K562 (cell line): ENCODE measurements at regions not wholly inside any gene's neighbourhood (a gene's known extent, or its start where the extent isn't known, plus 50 kb on each side); places are given as distances from the start of the nearest gene placed in this dataset.

Experiments
- ATAC-seq: fragments of 200-7000 bp; cut with Tn5 transposase; 3 replicates; pipeline ENCODE4 v1.9.1; 2020; ENCODE audit warnings: moderate library complexity
- BruUV-seq: library from RNA; stranded (reverse); fragments of 400-500 nt; replicated peaks from 2 replicates; lab custom pipeline; 2021; lab: Mats Ljungman, UMichigan
- CTCF ChIA-PET: fragments of 300-600 bp; formaldehyde crosslinking; extraction: SDS; loops from one replicate; lab custom pipeline; 2021; ENCODE audit warnings: low intra/inter-chr PET ratio; lab: Yijun Ruan, JAX
- POLR2A ChIA-PET: fragments of 300-600, 350-650 bp; sonication (Branson Sonifier 250); formaldehyde crosslinking; extraction: SDS; loops from one replicate; lab custom pipeline; 2021; ENCODE audit warnings: antibody characterized with exemption, inconsistent platforms; lab: Yijun Ruan, JAX
- DNase-seq, 4 experiments: peaks; one replicate each; pipeline versions ENCODE4 v3.0.0 to v3.0.0-alpha.2; 2011 to 2018; ENCODE audit warnings: low spot score in 3 of 4, mixed read lengths in 3 of 4; ENCODE audit errors: extremely low read depth in 1 of 4
- FAIRE-seq: peaks from 2 replicates; lab custom pipeline; 2011; peaks lifted over from hg19 to GRCh38; lab: Jason Lieb, UNC
- H2AFZ ChIP-seq: 2 replicates; pipeline ENCODE4 v1.6.0; 2011; ENCODE audit warnings: low read depth, low read length, control low read depth, inconsistent platforms
- H3K27ac ChIP-seq: fragments of 200-600 bp; 3 replicates; pipeline ENCODE4 v1.8.0; 2011; ENCODE audit warnings: low read depth, mild to moderate bottlenecking, control low read depth, inconsistent platforms, low read length, moderate library complexity, mixed read lengths; ENCODE audit errors: extremely low read depth
- H3K27me3 ChIP-seq, 2 experiments: fragments of 300-600 bp in 1 of 2; 2 replicates in 1 of 2; 3 replicates in 1 of 2; pipeline versions ENCODE4 v1.6.0 to v1.8.0; 2011; ENCODE audit warnings: inconsistent platforms in 2 of 2, low read length in 2 of 2, mild to moderate bottlenecking in 1 of 2, mixed read lengths in 1 of 2, moderate library complexity in 1 of 2; ENCODE audit not compliant: control insufficient read depth in 2 of 2, insufficient read depth in 2 of 2
- H3K36me3 ChIP-seq: fragments of 300-600 bp; 3 replicates; pipeline ENCODE4 v1.8.0; 2011; ENCODE audit warnings: mild to moderate bottlenecking, low read length, inconsistent platforms; ENCODE audit not compliant: control insufficient read depth, insufficient read depth
- H3K4me1 ChIP-seq, 2 experiments: fragments of 200-600 bp in 1 of 2; replicated peaks in 1 of 2; 2 replicates in 1 of 2; 3 replicates in 1 of 2; pipeline versions ENCODE4 v1.5.1 to v1.8.0; 2011; ENCODE audit warnings: inconsistent platforms in 2 of 2, low read length in 2 of 2, mild to moderate bottlenecking in 1 of 2, mixed read lengths in 1 of 2, moderate library complexity in 1 of 2; ENCODE audit not compliant: control insufficient read depth in 2 of 2, insufficient read depth in 2 of 2
- H3K4me2 ChIP-seq: 2 replicates; pipeline ENCODE4 v1.6.1; 2011; ENCODE audit warnings: low read length, control low read depth, inconsistent platforms, mixed read lengths; ENCODE audit not compliant: insufficient read depth
- H3K4me3 ChIP-seq: fragments of 200-600 bp; sonication (generic), shearing (Covaris generic); 2 replicates; pipeline ENCODE4 v1.5.1; 2016; ENCODE audit warnings: control low read depth, inconsistent platforms
- H3K79me2 ChIP-seq: fragments of 200-600 bp; 3 replicates; pipeline ENCODE4 v1.8.0; 2011; ENCODE audit warnings: low read length, inconsistent platforms; ENCODE audit not compliant: control insufficient read depth, insufficient read depth
- H3K9ac ChIP-seq, 2 experiments: 2 replicates each; pipeline versions ENCODE4 v1.6.0 to v1.6.1; 2011; ENCODE audit warnings: low read depth in 2 of 2, low read length in 2 of 2, control low read depth in 1 of 2, inconsistent platforms in 1 of 2, mild to moderate bottlenecking in 1 of 2, mixed read lengths in 1 of 2; ENCODE audit not compliant: insufficient read depth in 1 of 2
- H3K9me1 ChIP-seq: one replicate; pipeline ENCODE4 v1.6.0; 2011; ENCODE audit warnings: inconsistent platforms, mild to moderate bottlenecking, low read length, moderate library complexity; ENCODE audit not compliant: control insufficient read depth, insufficient read depth
- H3K9me3 ChIP-seq: replicated peaks from 2 replicates; pipeline ENCODE4 v1.5.1; 2011; ENCODE audit warnings: low read depth, low read length, inconsistent platforms; ENCODE audit not compliant: control insufficient read depth, insufficient read depth
- H4K20me1 ChIP-seq: replicated peaks from 2 replicates; pipeline ENCODE4 v1.6.1; 2011; ENCODE audit warnings: low read length, inconsistent platforms, mixed read lengths; ENCODE audit not compliant: control insufficient read depth, insufficient read depth
- BRF2 ChIP-seq: IDR thresholded peaks from 3 replicates; pipeline ENCODE4 v1.6.1; 2011; ENCODE audit warnings: borderline replicate concordance, mild to moderate bottlenecking; ENCODE audit not compliant: insufficient read length, insufficient read depth
- CBX2 ChIP-seq: fragments of 200-600 bp; sonication (generic); IDR thresholded peaks from one replicate; pipeline ENCODE4 v1.6.1; 2012; ENCODE audit warnings: mild to moderate bottlenecking, low read length, inconsistent platforms; ENCODE audit not compliant: insufficient read depth, poor library complexity, severe bottlenecking
- HEY1 ChIP-seq: fragments of 250-450 bp; sonication (Bioruptor Pico); IDR thresholded peaks from 2 replicates; pipeline ENCODE4 v1.5.0; 2020; ENCODE audit warnings: mild to moderate bottlenecking, moderate library complexity, borderline replicate concordance
- JUND ChIP-seq, 2 experiments: IDR thresholded peaks; 2 replicates in 1 of 2; 3 replicates in 1 of 2; pipeline ENCODE4 v1.6.1; 2011; ENCODE audit warnings: borderline replicate concordance in 2 of 2, low read depth in 2 of 2, low read length in 2 of 2, improper control_type of control experiment in 1 of 2, missing biosample characterization in 1 of 2, missing genetic modification characterization in 1 of 2, missing genetic modification reagents in 1 of 2
- LCOR ChIP-seq: sonication (generic); formaldehyde crosslinking; IDR thresholded peaks from 2 replicates; pipeline ENCODE4 v1.8.0; 2022; ENCODE audit warnings: mild to moderate bottlenecking, missing genetic modification reagents
- NFE2L1 ChIP-seq: fragments of 450-650 bp; IDR thresholded peaks from 2 replicates; pipeline ENCODE4 v1.6.1; 2016; ENCODE audit warnings: missing genetic modification characterization, low read depth, mild to moderate bottlenecking, missing compliant biosample characterization, moderate library complexity, borderline replicate concordance
- OTX1 ChIP-seq: fragments of 450-650 bp; formaldehyde crosslinking; IDR thresholded peaks from 2 replicates; pipeline ENCODE4 v1.4.0; 2022; ENCODE audit warnings: mild to moderate bottlenecking
- TSC22D4 ChIP-seq: fragments of 450-650 bp; IDR thresholded peaks from 2 replicates; pipeline ENCODE4 v1.6.1; 2016; ENCODE audit warnings: missing genetic modification characterization, missing biosample characterization, control low read depth
- ZNF134 ChIP-seq: fragments of 250-450 bp; sonication (Bioruptor Pico); conservative IDR thresholded peaks from 2 replicates; pipeline ENCODE4 v1.4.0; 2020
- ZNF780A ChIP-seq: fragments of 250-450 bp; sonication (Bioruptor Pico); IDR thresholded peaks from 2 replicates; pipeline ENCODE4 v1.5.0; 2021; ENCODE audit warnings: mild to moderate bottlenecking
- WGBS: fragments of 100-300 bp; shearing (Covaris generic); methylation state at CpG from one replicate; pipeline ENCODE4 v1.1.6; 2016; ENCODE audit warnings: low coverage, mixed read lengths; ENCODE audit not compliant: insufficient coverage; ENCODE audit errors: missing lambda C conversion rate; 5-methylcytosine and 5-hydroxymethylcytosine counted together
- in situ Hi-C: fragments of 300-500 bp; cut with MboI; formaldehyde crosslinking; loops from 4 replicates; pipeline ENCODE4 v1.15.0; 2018; ENCODE audit warnings: inconsistent platforms, mixed read lengths
- intact Hi-C: fragments of 100-400 bp; cut with micrococcal nuclease; formaldehyde crosslinking; loops from 2 replicates; pipeline ENCODE4 v1.14.2; 2022
- TF ChIP-seq, protein P1 (sequence below): sonication (generic); formaldehyde crosslinking; IDR thresholded peaks from 2 replicates; pipeline ENCODE4 v1.8.0; 2022; ENCODE audit warnings: mild to moderate bottlenecking, missing genetic modification reagents
- TF ChIP-seq, protein P2 (sequence below): sonication (generic); formaldehyde crosslinking; IDR thresholded peaks from 2 replicates; pipeline ENCODE4 v1.9.0; 2022; ENCODE audit warnings: mild to moderate bottlenecking, missing genetic modification reagents
- TF ChIP-seq, protein P3 (sequence below): fragments of 250-450 bp; sonication (Bioruptor Pico); IDR thresholded peaks from 2 replicates; pipeline ENCODE4 v1.4.0; 2020; ENCODE audit warnings: mild to moderate bottlenecking, moderate library complexity, borderline replicate concordance
- TF ChIP-seq, protein P4 (sequence below): fragments of 450-650 bp; formaldehyde crosslinking; IDR thresholded peaks from 2 replicates; pipeline ENCODE4 v1.4.0; 2020; ENCODE audit warnings: mild to moderate bottlenecking, moderate library complexity

- TF ChIP-seq, protein P1, sequence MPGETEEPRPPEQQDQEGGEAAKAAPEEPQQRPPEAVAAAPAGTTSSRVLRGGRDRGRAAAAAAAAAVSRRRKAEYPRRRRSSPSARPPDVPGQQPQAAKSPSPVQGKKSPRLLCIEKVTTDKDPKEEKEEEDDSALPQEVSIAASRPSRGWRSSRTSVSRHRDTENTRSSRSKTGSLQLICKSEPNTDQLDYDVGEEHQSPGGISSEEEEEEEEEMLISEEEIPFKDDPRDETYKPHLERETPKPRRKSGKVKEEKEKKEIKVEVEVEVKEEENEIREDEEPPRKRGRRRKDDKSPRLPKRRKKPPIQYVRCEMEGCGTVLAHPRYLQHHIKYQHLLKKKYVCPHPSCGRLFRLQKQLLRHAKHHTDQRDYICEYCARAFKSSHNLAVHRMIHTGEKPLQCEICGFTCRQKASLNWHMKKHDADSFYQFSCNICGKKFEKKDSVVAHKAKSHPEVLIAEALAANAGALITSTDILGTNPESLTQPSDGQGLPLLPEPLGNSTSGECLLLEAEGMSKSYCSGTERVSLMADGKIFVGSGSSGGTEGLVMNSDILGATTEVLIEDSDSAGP (CRISPR knock-in tag): no peak
Measured at GRCh38 chr3:75232216-75232615, 431.9 kb upstream of the FRG2C start (continued).

- CTCF ChIA-PET: no interaction called here
- H3K9ac ChIP-seq: no peak overlapping the region
- ATAC-seq (no peak), FAIRE-seq (no peak), DNase-seq (no peak)
- no peak overlapping the region for H3K4me3 ChIP-seq
- no peaks in the 10 kb centered on the region for H3K27me3 ChIP-seq
- no peak overlapping the region for H2AFZ ChIP-seq
- no peaks in the 10 kb centered on the region for H3K9me1 ChIP-seq
- no peaks in the 10 kb centered on the region for H3K4me1 ChIP-seq
- intact Hi-C loops: no loop called here
- H3K79me2 ChIP-seq: no peaks in the 10 kb centered on the region
- no peak overlapping the region for H3K27ac ChIP-seq
- H4K20me1 ChIP-seq: no peaks in the 10 kb centered on the region
- no TSS peak for BruUV-seq
- POLR2A ChIA-PET: no interaction called here
- in situ Hi-C loops: no loop called here
- no peaks in the 10 kb centered on the region for H3K9me3 ChIP-seq
- WGBS: 0% methylated on average over 4 of the region's 4 CpGs
- H3K36me3 ChIP-seq: no peaks in the 10 kb centered on the region
- no peak overlapping the region for H3K4me2 ChIP-seq
- no peak for TF ChIP-seq BRF2
- TF ChIP-seq JUND (IDR thresholded peaks at IDR 0.05; ENCODE audit: borderline replicate concordance, low read depth, low read length): no peak
- no peak for TF ChIP-seq JUND (tag; IDR thresholded peaks at IDR 0.05; ENCODE audit: borderline replicate concordance, low read depth, low read length)
- TF ChIP-seq LCOR (CRISPR knock-in tag): no peak
- TF ChIP-seq, protein P2, sequence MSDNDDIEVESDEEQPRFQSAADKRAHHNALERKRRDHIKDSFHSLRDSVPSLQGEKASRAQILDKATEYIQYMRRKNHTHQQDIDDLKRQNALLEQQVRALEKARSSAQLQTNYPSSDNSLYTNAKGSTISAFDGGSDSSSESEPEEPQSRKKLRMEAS: no peak
- TF ChIP-seq TSC22D4 (tag): no peak
- TF ChIP-seq NFE2L1: no peak
- TF ChIP-seq ZNF134: no peak
- TF ChIP-seq, protein P3, sequence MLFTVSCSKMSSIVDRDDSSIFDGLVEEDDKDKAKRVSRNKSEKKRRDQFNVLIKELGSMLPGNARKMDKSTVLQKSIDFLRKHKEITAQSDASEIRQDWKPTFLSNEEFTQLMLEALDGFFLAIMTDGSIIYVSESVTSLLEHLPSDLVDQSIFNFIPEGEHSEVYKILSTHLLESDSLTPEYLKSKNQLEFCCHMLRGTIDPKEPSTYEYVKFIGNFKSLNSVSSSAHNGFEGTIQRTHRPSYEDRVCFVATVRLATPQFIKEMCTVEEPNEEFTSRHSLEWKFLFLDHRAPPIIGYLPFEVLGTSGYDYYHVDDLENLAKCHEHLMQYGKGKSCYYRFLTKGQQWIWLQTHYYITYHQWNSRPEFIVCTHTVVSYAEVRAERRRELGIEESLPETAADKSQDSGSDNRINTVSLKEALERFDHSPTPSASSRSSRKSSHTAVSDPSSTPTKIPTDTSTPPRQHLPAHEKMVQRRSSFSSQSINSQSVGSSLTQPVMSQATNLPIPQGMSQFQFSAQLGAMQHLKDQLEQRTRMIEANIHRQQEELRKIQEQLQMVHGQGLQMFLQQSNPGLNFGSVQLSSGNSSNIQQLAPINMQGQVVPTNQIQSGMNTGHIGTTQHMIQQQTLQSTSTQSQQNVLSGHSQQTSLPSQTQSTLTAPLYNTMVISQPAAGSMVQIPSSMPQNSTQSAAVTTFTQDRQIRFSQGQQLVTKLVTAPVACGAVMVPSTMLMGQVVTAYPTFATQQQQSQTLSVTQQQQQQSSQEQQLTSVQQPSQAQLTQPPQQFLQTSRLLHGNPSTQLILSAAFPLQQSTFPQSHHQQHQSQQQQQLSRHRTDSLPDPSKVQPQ (CRISPR knock-in tag): no peak
- TF ChIP-seq ZNF780A: no peak
- TF ChIP-seq, protein P4, sequence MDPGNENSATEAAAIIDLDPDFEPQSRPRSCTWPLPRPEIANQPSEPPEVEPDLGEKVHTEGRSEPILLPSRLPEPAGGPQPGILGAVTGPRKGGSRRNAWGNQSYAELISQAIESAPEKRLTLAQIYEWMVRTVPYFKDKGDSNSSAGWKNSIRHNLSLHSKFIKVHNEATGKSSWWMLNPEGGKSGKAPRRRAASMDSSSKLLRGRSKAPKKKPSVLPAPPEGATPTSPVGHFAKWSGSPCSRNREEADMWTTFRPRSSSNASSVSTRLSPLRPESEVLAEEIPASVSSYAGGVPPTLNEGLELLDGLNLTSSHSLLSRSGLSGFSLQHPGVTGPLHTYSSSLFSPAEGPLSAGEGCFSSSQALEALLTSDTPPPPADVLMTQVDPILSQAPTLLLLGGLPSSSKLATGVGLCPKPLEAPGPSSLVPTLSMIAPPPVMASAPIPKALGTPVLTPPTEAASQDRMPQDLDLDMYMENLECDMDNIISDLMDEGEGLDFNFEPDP (CRISPR knock-in tag): no peak
- no peak for TF ChIP-seq CBX2
- no peak for TF ChIP-seq OTX1 (CRISPR knock-in tag)
- no peak for TF ChIP-seq HEY1
Measured at GRCh38 chr3:75235631-75236030, 428.5 kb upstream of the FRG2C start.
